Activated CD8-positive, alpha-beta memory T cell treated with anti-CD3 and anti-CD28 coated beads, Interleukin-2, amount 10 ng/mL, durations not matched to agents 7 days and 5 days (primary cell): ENCODE measurements at regions not wholly inside any gene's neighbourhood (a gene's known extent, or its start where the extent isn't known, plus 50 kb on each side); places are given as distances from the start of the nearest gene placed in this dataset.
"Not testable (repeated sequence)": the region's sequence is repeated elsewhere in the genome, so short reads cannot be mapped to it uniquely, and the experiment has no call there.

Experiments used
- ATAC-seq: fragments of 150-1000 bp; cut with Tn5 transposase; one replicate; pipeline ENCODE4 v1.10.0; 2021; ENCODE audit warnings: moderate library complexity
- CTCF ChIA-PET: fragments of 350-600 bp; sonication (Branson Sonifier 250); formaldehyde crosslinking; loops from one replicate; lab custom pipeline; 2021; ENCODE audit warnings: antibody characterized with exemption; lab: Charles Lee
- DNase-seq: peaks from one replicate; pipeline ENCODE4 v3.0.0-alpha.2; 2020
- H3K27ac Mint-ChIP-seq: one replicate; pipeline ENCODE4 v1.8.0; 2021; ENCODE audit warnings: mild to moderate bottlenecking, mixed read lengths
- H3K27me3 Mint-ChIP-seq: one replicate; pipeline ENCODE4 v1.8.0; 2021; ENCODE audit warnings: mixed read lengths
- H3K36me3 Mint-ChIP-seq: one replicate; pipeline ENCODE4 v1.8.0; 2021; ENCODE audit warnings: mild to moderate bottlenecking, mixed read lengths
- H3K4me1 Mint-ChIP-seq: one replicate; pipeline ENCODE4 v1.8.0; 2021; ENCODE audit warnings: mixed read lengths
- H3K4me3 Mint-ChIP-seq: one replicate; pipeline ENCODE4 v1.8.0; 2021; ENCODE audit warnings: mild to moderate bottlenecking, moderate library complexity, mixed read lengths
- H3K9me3 Mint-ChIP-seq: one replicate; pipeline ENCODE4 v1.8.0; 2022; ENCODE audit warnings: low read depth, mixed read lengths

DNA sequence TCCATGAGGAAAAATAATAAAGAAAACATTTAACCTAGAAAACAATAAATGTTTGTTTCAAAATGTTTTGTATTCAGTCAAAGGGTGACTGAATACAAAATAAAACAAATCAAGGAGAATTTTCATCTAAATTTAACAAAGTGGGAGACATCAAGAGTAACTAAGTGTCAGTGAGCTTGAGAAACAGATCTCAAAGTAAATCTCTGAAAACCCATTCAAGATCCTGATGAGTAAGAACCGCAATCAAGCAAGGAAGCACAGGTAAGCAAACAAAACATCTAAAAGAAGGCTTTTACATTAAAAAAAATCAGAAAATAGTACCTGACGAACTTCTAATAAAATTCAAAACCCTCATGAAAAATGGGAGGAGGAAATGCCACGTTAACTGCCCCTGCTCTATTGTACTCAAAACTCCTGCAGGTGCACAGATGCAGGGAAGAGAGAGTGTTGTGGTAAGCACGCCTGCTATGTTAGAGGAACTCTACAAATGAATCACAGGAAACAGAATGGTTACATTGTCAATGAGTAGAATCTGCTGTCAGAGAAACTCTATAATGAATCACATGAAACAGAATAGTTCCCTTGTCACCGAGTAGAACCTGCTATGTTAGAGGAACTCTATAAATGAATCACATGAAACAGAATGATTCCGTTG is 309.6 kb upstream of the FRG1 start:
- H3K27ac Mint-ChIP-seq = peak overlapping the region; percentile 49
- DNase-seq = peak; percentile 41

DNA sequence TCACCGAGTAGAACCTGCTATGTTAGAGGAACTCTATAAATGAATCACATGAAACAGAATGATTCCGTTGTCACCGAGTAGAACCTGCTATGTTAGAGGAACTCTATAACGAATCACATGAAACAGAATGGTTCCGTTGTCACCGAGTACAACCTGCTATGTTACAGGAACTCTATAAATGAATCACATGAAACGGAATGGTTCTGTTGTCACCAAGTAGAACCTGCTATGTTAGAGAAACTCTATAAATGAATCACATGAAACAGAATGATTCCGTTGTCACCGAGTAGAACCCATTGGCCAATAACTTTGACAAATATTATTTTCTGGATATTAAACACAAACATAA is 309.1 kb upstream of the FRG1 start:
- peak overlapping the region; percentile 43 for H3K27ac Mint-ChIP-seq
- H3K9me3 Mint-ChIP-seq, ATAC-seq, H3K27me3 Mint-ChIP-seq, H3K4me3 Mint-ChIP-seq, H3K36me3 Mint-ChIP-seq, CTCF ChIA-PET, DNase-seq: not testable (repeated sequence)
- H3K4me1 Mint-ChIP-seq = peaks cover 10% of the 10 kb centered on the region

More for the DNA sequence above, 309.6 kb upstream of the FRG1 start:
- CTCF ChIA-PET, H3K27me3 Mint-ChIP-seq, H3K4me3 Mint-ChIP-seq, H3K9me3 Mint-ChIP-seq, H3K36me3 Mint-ChIP-seq: not testable (repeated sequence)
- peak; percentile 85 for ATAC-seq
- peaks cover 10% of the 10 kb centered on the region for H3K4me1 Mint-ChIP-seq

DNA sequence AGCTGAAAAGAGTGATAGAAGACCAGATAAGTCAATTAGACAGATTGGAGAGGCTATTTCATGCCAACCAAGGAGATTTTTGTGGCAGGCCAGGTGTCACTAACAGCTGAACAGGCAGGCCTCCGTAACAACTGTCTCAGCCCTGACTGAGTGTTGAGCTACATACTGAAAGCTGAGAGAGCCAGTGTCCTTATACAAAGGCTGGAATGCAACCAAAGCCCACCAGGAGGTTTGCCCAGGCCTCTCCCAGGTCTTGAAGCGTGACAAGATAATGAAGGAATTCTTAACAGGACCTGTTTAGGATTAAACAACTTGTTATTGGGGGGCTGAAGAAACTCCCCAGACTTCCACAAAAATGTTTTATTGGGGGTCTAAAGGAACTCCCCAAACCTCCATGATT is 290.2 kb upstream of the FRG1 start:
- H3K4me1 Mint-ChIP-seq, CTCF ChIA-PET, ATAC-seq, H3K27me3 Mint-ChIP-seq, DNase-seq, H3K4me3 Mint-ChIP-seq, H3K27ac Mint-ChIP-seq, H3K36me3 Mint-ChIP-seq, H3K9me3 Mint-ChIP-seq: not testable (repeated sequence)

GRCh38 chr4:189653130-189653653 is 287.5 kb upstream of the FRG1 start:
- not testable (repeated sequence) for ATAC-seq, DNase-seq, H3K4me3 Mint-ChIP-seq

GRCh38 chr4:189653983-189654382 is 286.7 kb upstream of the FRG1 start:
- H3K27ac Mint-ChIP-seq, H3K4me3 Mint-ChIP-seq, CTCF ChIA-PET, H3K36me3 Mint-ChIP-seq, H3K27me3 Mint-ChIP-seq, H3K4me1 Mint-ChIP-seq, H3K9me3 Mint-ChIP-seq, DNase-seq, ATAC-seq: not testable (repeated sequence)

More at GRCh38 chr4:189653130-189653653, 287.5 kb upstream of the FRG1 start:
- CTCF ChIA-PET, H3K36me3 Mint-ChIP-seq, H3K9me3 Mint-ChIP-seq, H3K4me1 Mint-ChIP-seq, H3K27me3 Mint-ChIP-seq, H3K27ac Mint-ChIP-seq: not testable (repeated sequence)

- H3K4me3 Mint-ChIP-seq, CTCF ChIA-PET, H3K36me3 Mint-ChIP-seq, H3K27ac Mint-ChIP-seq, DNase-seq, H3K4me1 Mint-ChIP-seq, H3K27me3 Mint-ChIP-seq, ATAC-seq, H3K9me3 Mint-ChIP-seq: not testable (repeated sequence)
Observed at GRCh38 chr4:189654396-189654795, 286.3 kb upstream of the FRG1 start.

DNA sequence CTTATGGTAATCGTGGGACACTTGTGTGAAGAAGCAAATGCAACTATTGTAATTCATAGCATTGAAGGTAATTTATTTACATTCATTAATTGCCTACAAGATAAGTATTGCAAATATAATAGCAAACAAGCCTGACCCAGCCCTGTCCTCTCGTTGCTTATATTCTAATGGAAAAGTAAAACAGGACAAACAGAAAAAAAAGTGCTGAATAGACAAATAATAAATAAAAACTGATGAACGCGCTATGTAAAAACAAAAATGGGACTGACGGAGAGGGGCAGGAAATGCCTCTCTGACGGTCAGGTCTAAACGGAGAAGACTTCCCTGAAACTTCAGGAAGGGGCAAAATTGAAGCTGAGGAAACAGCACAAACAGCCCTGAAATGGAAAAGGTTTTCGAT is 284.9 kb upstream of the FRG1 start:
- H3K4me3 Mint-ChIP-seq, H3K9me3 Mint-ChIP-seq, DNase-seq, CTCF ChIA-PET, ATAC-seq, H3K36me3 Mint-ChIP-seq, H3K27me3 Mint-ChIP-seq, H3K4me1 Mint-ChIP-seq, H3K27ac Mint-ChIP-seq: not testable (repeated sequence)

GRCh38 chr4:189656641-189657040 is 284.0 kb upstream of the FRG1 start:
- CTCF ChIA-PET = no interaction called here
- Mint-ChIP-seq H3K9me3 (no peaks in the 10 kb centered on the region), H3K27ac (no peak overlapping the region), H3K27me3 (no peaks in the 10 kb centered on the region), H3K4me1 (peaks cover 3% of the 10 kb centered on the region), H3K36me3 (no peaks in the 10 kb centered on the region), H3K4me3 (no peak overlapping the region)
- ATAC-seq (no peak), DNase-seq (no peak)

DNA sequence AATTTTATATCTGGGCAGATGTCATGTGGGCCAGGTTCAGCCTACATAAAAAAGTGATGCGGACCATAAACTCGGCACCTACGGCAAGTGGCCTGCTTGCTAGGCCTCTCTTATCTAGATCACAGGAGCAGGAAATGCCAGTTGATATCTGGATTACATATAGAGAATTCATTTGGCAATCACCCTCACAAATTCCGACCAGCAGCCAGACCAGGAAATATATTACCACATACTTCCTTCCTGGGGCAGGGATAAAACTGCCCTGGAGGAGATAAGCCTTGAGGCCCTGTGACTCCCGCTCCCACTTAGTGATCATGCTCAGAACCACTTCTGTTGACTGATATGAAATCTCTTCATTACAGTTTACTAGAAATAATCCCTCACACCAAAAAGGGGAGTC is 282.4 kb upstream of the FRG1 start:
- H3K27ac Mint-ChIP-seq, H3K36me3 Mint-ChIP-seq, ATAC-seq, DNase-seq, H3K27me3 Mint-ChIP-seq, CTCF ChIA-PET, H3K4me1 Mint-ChIP-seq, H3K9me3 Mint-ChIP-seq, H3K4me3 Mint-ChIP-seq: not testable (repeated sequence)

DNA sequence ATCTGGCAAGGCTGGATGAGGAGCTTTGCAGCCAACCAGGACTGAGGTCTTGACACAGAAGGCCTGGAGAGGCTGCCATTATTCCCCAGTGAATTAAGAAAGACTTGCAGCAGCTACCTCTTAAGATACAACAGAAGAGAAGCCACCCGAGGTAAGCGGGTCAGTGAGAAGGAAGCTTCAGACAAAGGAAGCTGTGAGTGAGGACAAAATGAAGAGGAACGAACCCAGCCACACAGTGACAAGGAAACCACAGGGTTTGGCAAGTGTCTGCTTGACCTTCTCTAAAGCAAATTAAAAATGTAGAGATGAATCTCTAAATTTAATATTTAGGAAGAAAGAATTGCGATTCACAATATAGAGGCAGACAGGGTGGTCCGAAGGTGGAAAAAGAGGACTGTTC is 281.8 kb upstream of the FRG1 start:
- H3K9me3 Mint-ChIP-seq, H3K27ac Mint-ChIP-seq, H3K36me3 Mint-ChIP-seq, DNase-seq, H3K4me3 Mint-ChIP-seq, H3K4me1 Mint-ChIP-seq, ATAC-seq, CTCF ChIA-PET, H3K27me3 Mint-ChIP-seq: not testable (repeated sequence)

- CTCF ChIA-PET = no interaction called here
- Mint-ChIP-seq H3K27me3 (no peaks in the 10 kb centered on the region), H3K4me3 (no peak overlapping the region), H3K4me1 (peaks cover 3% of the 10 kb centered on the region), H3K9me3 (no peaks in the 10 kb centered on the region), H3K36me3 (no peaks in the 10 kb centered on the region), H3K27ac (no peak overlapping the region)
- no peak for DNase-seq
- no peak for ATAC-seq
Observed at GRCh38 chr4:189659287-189659686, 281.4 kb upstream of the FRG1 start.

DNA sequence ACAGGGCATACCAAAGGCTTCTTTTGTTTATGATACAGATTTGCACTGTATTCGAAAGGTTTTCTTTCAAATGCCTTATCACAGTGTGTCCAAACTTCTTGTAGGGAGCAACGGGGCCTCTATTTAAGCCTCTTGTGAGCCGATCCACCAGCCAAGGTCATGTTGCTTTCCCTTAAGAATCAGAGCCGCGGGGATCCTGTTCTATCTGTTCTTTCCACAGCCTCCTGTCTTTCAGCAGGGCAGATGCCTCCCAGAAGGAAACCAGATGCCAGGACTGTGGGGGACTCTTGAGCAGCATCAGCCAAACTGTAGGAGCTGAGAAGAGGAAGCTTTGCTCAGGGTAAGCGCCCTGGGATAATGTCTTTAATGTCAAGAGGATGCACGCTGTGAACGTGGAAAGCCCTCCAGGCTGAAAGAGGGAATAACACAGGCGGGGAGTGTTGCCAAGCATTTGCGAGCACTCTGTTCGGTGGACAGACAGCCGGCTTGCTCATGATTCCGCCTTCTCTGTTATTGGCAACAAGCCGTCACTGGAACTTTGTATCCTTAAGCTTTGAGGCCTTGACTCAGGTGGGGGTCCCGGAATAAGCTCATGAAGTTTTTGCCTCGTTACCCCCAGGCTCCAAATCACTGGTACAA is 279.8 kb upstream of the FRG1 start:
- Mint-ChIP-seq H3K27ac (no peak overlapping the region), H3K4me3 (no peak overlapping the region), H3K4me1 (peaks cover 3% of the 10 kb centered on the region), H3K27me3 (no peaks in the 10 kb centered on the region), H3K36me3 (no peaks in the 10 kb centered on the region), H3K9me3 (no peaks in the 10 kb centered on the region)
- CTCF ChIA-PET = no interaction called here
- ATAC-seq (no peak), DNase-seq (no peak)

GRCh38 chr4:189664693-189665250 is 275.9 kb upstream of the FRG1 start:
- CTCF ChIA-PET = no interaction called here
- no peak for ATAC-seq
- Mint-ChIP-seq H3K4me3 (no peak overlapping the region), H3K9me3 (no peaks in the 10 kb centered on the region), H3K4me1 (no peaks in the 10 kb centered on the region), H3K27me3 (no peaks in the 10 kb centered on the region), H3K36me3 (no peaks in the 10 kb centered on the region), H3K27ac (no peak overlapping the region)
- DNase-seq = no peak

DNA sequence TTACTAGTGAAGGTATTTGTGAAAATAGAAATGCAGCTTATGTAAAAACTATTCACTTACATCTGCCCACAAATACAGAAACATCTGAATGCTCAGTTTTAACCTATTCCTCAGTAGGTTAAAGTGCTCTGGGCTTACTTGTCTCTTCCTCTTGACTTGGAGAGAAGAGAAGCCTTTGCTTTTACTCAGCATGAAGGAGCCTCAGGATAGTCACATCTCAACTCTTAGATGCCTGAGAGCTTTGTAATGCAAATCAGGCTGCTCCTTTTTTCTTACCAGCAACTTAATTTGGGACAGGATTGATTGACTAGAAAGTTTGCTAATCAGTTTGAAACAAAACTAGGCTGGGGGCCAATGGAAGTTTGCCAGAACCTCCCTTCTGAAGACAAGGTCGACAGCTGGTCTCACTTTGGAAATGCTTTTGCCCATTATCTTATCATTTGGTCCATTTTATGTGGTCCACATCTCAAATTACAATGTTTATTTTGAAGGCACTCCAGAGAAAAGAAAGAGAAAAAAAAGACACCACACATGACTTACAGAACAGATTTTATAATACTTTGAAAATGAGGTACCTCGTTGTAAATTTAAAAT is 274.9 kb upstream of the FRG1 start:
- H3K4me3 Mint-ChIP-seq, H3K27ac Mint-ChIP-seq, ATAC-seq, H3K36me3 Mint-ChIP-seq, H3K4me1 Mint-ChIP-seq, CTCF ChIA-PET, H3K27me3 Mint-ChIP-seq, DNase-seq, H3K9me3 Mint-ChIP-seq: not testable (repeated sequence)
